ENCODE measurements at regions not wholly inside any gene's neighbourhood (a gene's known extent, or its start where the extent isn't known, plus 50 kb on each side); places are given as distances from the start of the nearest gene placed in this dataset.
"Not testable (repeated sequence)": the region's sequence is repeated elsewhere in the genome, so short reads cannot be mapped to it uniquely, and the experiment has no call there.

GRCh38 chr5:105638437-105638836, 2032.3 kb downstream of the EFNA5 start:
- H3K27ac ChIP-seq (ENCODE audit: low read depth, low read length): no peak overlapping the region
- Mint-ChIP-seq H3K4me3 (no peak overlapping the region), H3K27me3 (no peaks in the 10 kb centered on the region), H3K27ac (no peak overlapping the region), H3K9me3 (peaks cover 0 to 12% (median 3%) of the 10 kb centered on the region in 8 donors), H3K4me1 (no peaks in the 10 kb centered on the region), H3K36me3 (no peaks in the 10 kb centered on the region)
- ChIA-PET POLR2A (ENCODE audit: partially characterized antibody) (no interaction called here), CTCF (ENCODE audit: partially characterized antibody) (no interaction called here)
- H3K27me3 ChIP-seq (ENCODE audit: insufficient read depth, low read length): no peaks in the 10 kb centered on the region
- H3K4me3 ChIP-seq (ENCODE audit: low read length in 2 of 2): no peak overlapping the region
- H3K9me3 ChIP-seq (ENCODE audit: control insufficient read depth in 1 of 2, low read length in 2 of 2): no peaks in the 10 kb centered on the region
- no peaks in the 10 kb centered on the region for H3K4me1 ChIP-seq (ENCODE audit: insufficient read depth, low read length)
- no peak for DNase-seq
- intact Hi-C loops (cut with micrococcal nuclease): no loop called here
- H3K36me3 ChIP-seq (ENCODE audit: insufficient read depth, low read length): no peaks in the 10 kb centered on the region

- intact Hi-C loops (cut with micrococcal nuclease): no loop called here
- H3K36me3 Mint-ChIP-seq: no peaks in the 10 kb centered on the region
- ChIA-PET POLR2A (ENCODE audit: partially characterized antibody) (no interaction called here), CTCF (ENCODE audit: partially characterized antibody) (no interaction called here)
- no peaks in the 10 kb centered on the region for H3K27me3 Mint-ChIP-seq
- no peak for DNase-seq
- Histone ChIP-seq H3K27me3 (ENCODE audit: insufficient read depth, low read length) (no peaks in the 10 kb centered on the region), H3K9me3 (ENCODE audit: control insufficient read depth in 1 of 2, low read length in 2 of 2) (no peaks in the 10 kb centered on the region), H3K4me1 (ENCODE audit: insufficient read depth, low read length) (no peaks in the 10 kb centered on the region), H3K36me3 (ENCODE audit: insufficient read depth, low read length) (no peaks in the 10 kb centered on the region), H3K27ac (ENCODE audit: low read depth, low read length) (no peak overlapping the region), H3K4me3 (ENCODE audit: low read length in 2 of 2) (no peak overlapping the region)
- no peak overlapping the region for H3K4me3 Mint-ChIP-seq
- H3K27ac Mint-ChIP-seq: no peak overlapping the region
- peaks cover 0 to 9% (median 5%) of the 10 kb centered on the region in 8 donors for H3K9me3 Mint-ChIP-seq
- H3K4me1 Mint-ChIP-seq: no peaks in the 10 kb centered on the region
Observed at GRCh38 chr5:105632043-105632442, 2038.7 kb downstream of the EFNA5 start.

- Mint-ChIP-seq H3K27ac (no peak overlapping the region), H3K27me3 (no peaks in the 10 kb centered on the region), H3K4me1 (no peaks in the 10 kb centered on the region), H3K4me3 (no peak overlapping the region), H3K36me3 (no peaks in the 10 kb centered on the region), H3K9me3 (peaks cover 0 to 7% (median 5%) of the 10 kb centered on the region in 8 donors)
- ChIA-PET POLR2A (ENCODE audit: partially characterized antibody) (no interaction called here), CTCF (ENCODE audit: partially characterized antibody) (no interaction called here)
- H3K4me1 ChIP-seq (ENCODE audit: insufficient read depth, low read length): no peaks in the 10 kb centered on the region
- no peak for DNase-seq
- no peak overlapping the region for H3K27ac ChIP-seq (ENCODE audit: low read depth, low read length)
- no peak overlapping the region for H3K4me3 ChIP-seq (ENCODE audit: low read length in 2 of 2)
- H3K36me3 ChIP-seq (ENCODE audit: insufficient read depth, low read length): no peaks in the 10 kb centered on the region
- intact Hi-C loops (cut with micrococcal nuclease): no loop called here
- H3K9me3 ChIP-seq (ENCODE audit: control insufficient read depth in 1 of 2, low read length in 2 of 2): no peaks in the 10 kb centered on the region
- H3K27me3 ChIP-seq (ENCODE audit: insufficient read depth, low read length): no peaks in the 10 kb centered on the region
Observed at GRCh38 chr5:105630803-105631202, 2039.9 kb downstream of the EFNA5 start.

GRCh38 chr5:105619725-105620124, 2051.0 kb downstream of the EFNA5 start:
- ChIA-PET CTCF (ENCODE audit: partially characterized antibody) (no interaction called here), POLR2A (ENCODE audit: partially characterized antibody) (interaction anchor here (0.6 kb wide), 1 partner anchor 516 kb away, joined by 6 read pairs; no protein-coding TSS in a partner anchor)
- Histone ChIP-seq H3K27ac (ENCODE audit: low read depth, low read length) (no peak overlapping the region), H3K27me3 (ENCODE audit: insufficient read depth, low read length) (no peaks in the 10 kb centered on the region), H3K4me1 (ENCODE audit: insufficient read depth, low read length) (no peaks in the 10 kb centered on the region), H3K36me3 (ENCODE audit: insufficient read depth, low read length) (no peaks in the 10 kb centered on the region), H3K9me3 (ENCODE audit: control insufficient read depth in 1 of 2, low read length in 2 of 2) (no peaks in the 10 kb centered on the region), H3K4me3 (ENCODE audit: low read length in 2 of 2) (no peak overlapping the region)
- DNase-seq: no peak
- no peak overlapping the region for H3K27ac Mint-ChIP-seq
- intact Hi-C loops (cut with micrococcal nuclease): no loop called here
- H3K4me1 Mint-ChIP-seq: no peaks in the 10 kb centered on the region
- H3K36me3 Mint-ChIP-seq: no peaks in the 10 kb centered on the region
- H3K9me3 Mint-ChIP-seq: peaks cover 0 to 14% (median 5%) of the 10 kb centered on the region in 8 donors
- H3K27me3 Mint-ChIP-seq: no peaks in the 10 kb centered on the region
- H3K4me3 Mint-ChIP-seq: no peak overlapping the region

GRCh38 chr5:105617436-105618215, 2053.1 kb downstream of the EFNA5 start:
- CTCF ChIA-PET (ENCODE audit: partially characterized antibody): no interaction called here
- intact Hi-C loops (cut with micrococcal nuclease): no loop called here
- H3K9me3 ChIP-seq (ENCODE audit: control insufficient read depth in 1 of 2, low read length in 2 of 2): no peaks in the 10 kb centered on the region
- H3K36me3 Mint-ChIP-seq: no peaks in the 10 kb centered on the region
- no peak overlapping the region for H3K4me3 Mint-ChIP-seq
- H3K4me3 ChIP-seq (ENCODE audit: low read length in 2 of 2): no peak overlapping the region
- no peak overlapping the region for H3K27ac ChIP-seq (ENCODE audit: low read depth, low read length)
- H3K27ac Mint-ChIP-seq: no peak overlapping the region
- H3K4me1 ChIP-seq (ENCODE audit: insufficient read depth, low read length): no peaks in the 10 kb centered on the region
- POLR2A ChIA-PET (ENCODE audit: partially characterized antibody): no interaction called here
- DNase-seq: no peak
- peaks cover 0 to 9% (median 5%) of the 10 kb centered on the region in 8 donors for H3K9me3 Mint-ChIP-seq
- H3K27me3 ChIP-seq (ENCODE audit: insufficient read depth, low read length): no peaks in the 10 kb centered on the region
- H3K36me3 ChIP-seq (ENCODE audit: insufficient read depth, low read length): no peaks in the 10 kb centered on the region
- H3K4me1 Mint-ChIP-seq: no peaks in the 10 kb centered on the region
- no peaks in the 10 kb centered on the region for H3K27me3 Mint-ChIP-seq

GRCh38 chr5:105616599-105616998, 2054.0 kb upstream of the NUDT12 start:
- H3K27me3 ChIP-seq (ENCODE audit: insufficient read depth, low read length): no peaks in the 10 kb centered on the region
- Mint-ChIP-seq H3K27ac (no peak overlapping the region), H3K9me3 (peaks cover 0 to 7% (median 0%) of the 10 kb centered on the region in 8 donors), H3K36me3 (no peaks in the 10 kb centered on the region), H3K4me1 (no peaks in the 10 kb centered on the region), H3K27me3 (no peaks in the 10 kb centered on the region), H3K4me3 (no peak overlapping the region)
- POLR2A ChIA-PET (ENCODE audit: partially characterized antibody): no interaction called here
- DNase-seq: no peak
- H3K9me3 ChIP-seq (ENCODE audit: control insufficient read depth in 1 of 2, low read length in 2 of 2): no peaks in the 10 kb centered on the region
- intact Hi-C loops (cut with micrococcal nuclease): no loop called here
- no peak overlapping the region for H3K4me3 ChIP-seq (ENCODE audit: low read length in 2 of 2)
- CTCF ChIA-PET (ENCODE audit: partially characterized antibody): no interaction called here
- H3K27ac ChIP-seq (ENCODE audit: low read depth, low read length): no peak overlapping the region
- H3K36me3 ChIP-seq (ENCODE audit: insufficient read depth, low read length): no peaks in the 10 kb centered on the region
- H3K4me1 ChIP-seq (ENCODE audit: insufficient read depth, low read length): no peaks in the 10 kb centered on the region

- intact Hi-C loops (cut with micrococcal nuclease); H3K27me3 ChIP-seq (ENCODE audit: insufficient read depth, low read length); H3K27me3 Mint-ChIP-seq; CTCF ChIA-PET (ENCODE audit: partially characterized antibody); H3K27ac Mint-ChIP-seq; H3K4me3 Mint-ChIP-seq; DNase-seq; H3K9me3 ChIP-seq (ENCODE audit: control insufficient read depth in 1 of 2, low read length in 2 of 2); H3K4me1 ChIP-seq (ENCODE audit: insufficient read depth, low read length); H3K36me3 Mint-ChIP-seq; H3K27ac ChIP-seq (ENCODE audit: low read depth, low read length); H3K36me3 ChIP-seq (ENCODE audit: insufficient read depth, low read length); POLR2A ChIA-PET (ENCODE audit: partially characterized antibody); H3K4me3 ChIP-seq (ENCODE audit: low read length in 2 of 2); H3K4me1 Mint-ChIP-seq: not testable (repeated sequence)
- peaks cover 5 to 48% (median 26%) of the 10 kb centered on the region in 8 donors for H3K9me3 Mint-ChIP-seq
Observed at GRCh38 chr5:105602406-105602805, 2039.8 kb upstream of the NUDT12 start.
